Right lobe of liver (tissue), 6 donors: ENCODE measurements at regions not wholly inside any gene's neighbourhood (a gene's known extent, or its start where the extent isn't known, plus 50 kb on each side); places are given as distances from the start of the nearest gene placed in this dataset.
A peak's percentile ranks its signal among the peaks of the same experiment; 100 is the strongest.

Experiments
- ATAC-seq, 4 donors: fragments of 200-7000 bp; cut with Tn5 transposase; one replicate each; pipeline ENCODE4 v1.9.1; 2020; ENCODE audit warnings: mild to moderate bottlenecking in 4 of 4, moderate library complexity in 4 of 4
- DNase-seq, 3 donors: peaks; one replicate each; pipeline ENCODE4 v3.0.0-alpha.2; 2020
- H3K27ac ChIP-seq, 3 donors: fragments of 200-600 bp; one replicate each; pipeline ENCODE4 v1.8.0; 2022
- H3K27me3 ChIP-seq, 2 donors: fragments of 200-600 bp; one replicate each; pipeline ENCODE4 v1.8.0; 2022
- H3K36me3 ChIP-seq, 4 donors: fragments of 200-600 bp; sonication (generic) in 1 of 4; one replicate each; pipeline versions ENCODE4 v1.5.1 to v1.8.0; 2017 to 2022; ENCODE audit warnings: control low read depth in 1 of 4
- H3K4me1 ChIP-seq, 4 donors: fragments of 200-600 bp; sonication (generic) in 1 of 4; one replicate each; pipeline versions ENCODE4 v1.5.1 to v1.8.0; 2017 to 2022; ENCODE audit warnings: control low read depth in 1 of 4
- H3K4me3 ChIP-seq, 3 donors: fragments of 200-600 bp; one replicate each; pipeline ENCODE4 v1.8.0; 2022
- H3K9me3 ChIP-seq, 4 donors: fragments of 200-600 bp; sonication (generic) in 1 of 4; one replicate each; pipeline versions ENCODE4 v1.5.1 to v1.8.0; 2017 to 2022; ENCODE audit warnings: control low read depth in 1 of 4
- POLR2A ChIP-seq: fragments of 450-650 bp; IDR thresholded peaks from one replicate; pipeline ENCODE4 v1.6.1; 2017; ENCODE audit warnings: antibody characterized with exemption, mild to moderate bottlenecking
- WGBS: methylation state at CpG from one replicate; pipeline ENCODE4 v1.1.6; 2018; ENCODE audit warnings: low coverage, low lambda C conversion rate; ENCODE audit not compliant: insufficient coverage; ENCODE audit errors: missing lambda C conversion rate; 5-methylcytosine and 5-hydroxymethylcytosine counted together
- intact Hi-C, 2 donors: fragments of 100-400 bp; cut with DNase I; formaldehyde crosslinking; loops; one replicate each; pipeline versions ENCODE4 v1.11.2 to v1.14.1; 2022
- TF ChIP-seq, protein P1 (sequence below), 4 donors: fragments of 200-600 bp in 3 of 4; fragments of 450-650 bp in 1 of 4; IDR thresholded peaks; one replicate each; pipeline versions ENCODE4 v1.5.1 to v1.8.0; 2016 to 2022; ENCODE audit warnings: antibody characterized with exemption in 4 of 4, mild to moderate bottlenecking in 2 of 4
- donor health status: DM: no; HTN: yes; CAD: no.
- donor health status: DM: no; HTN: no; CAD: no.
- donor health status: DM: no; HTN: no; CAD: no.
- donor health status: DM: no; HTN: yes; CAD: no.
- donor health status: DM: no; HTN: yes; CAD: no.

GRCh38 chr3:20945892-20946291 is 759.9 kb upstream of the SGO1 start:
- no peak overlapping the region for H3K27ac ChIP-seq
- H3K4me3 ChIP-seq: no peak overlapping the region
- DNase-seq (no peak), ATAC-seq (no peak)
- H3K36me3 ChIP-seq: no peaks in the 10 kb centered on the region
- H3K27me3 ChIP-seq: no peaks in the 10 kb centered on the region
- no peak for TF ChIP-seq POLR2A
- TF ChIP-seq, protein P1, sequence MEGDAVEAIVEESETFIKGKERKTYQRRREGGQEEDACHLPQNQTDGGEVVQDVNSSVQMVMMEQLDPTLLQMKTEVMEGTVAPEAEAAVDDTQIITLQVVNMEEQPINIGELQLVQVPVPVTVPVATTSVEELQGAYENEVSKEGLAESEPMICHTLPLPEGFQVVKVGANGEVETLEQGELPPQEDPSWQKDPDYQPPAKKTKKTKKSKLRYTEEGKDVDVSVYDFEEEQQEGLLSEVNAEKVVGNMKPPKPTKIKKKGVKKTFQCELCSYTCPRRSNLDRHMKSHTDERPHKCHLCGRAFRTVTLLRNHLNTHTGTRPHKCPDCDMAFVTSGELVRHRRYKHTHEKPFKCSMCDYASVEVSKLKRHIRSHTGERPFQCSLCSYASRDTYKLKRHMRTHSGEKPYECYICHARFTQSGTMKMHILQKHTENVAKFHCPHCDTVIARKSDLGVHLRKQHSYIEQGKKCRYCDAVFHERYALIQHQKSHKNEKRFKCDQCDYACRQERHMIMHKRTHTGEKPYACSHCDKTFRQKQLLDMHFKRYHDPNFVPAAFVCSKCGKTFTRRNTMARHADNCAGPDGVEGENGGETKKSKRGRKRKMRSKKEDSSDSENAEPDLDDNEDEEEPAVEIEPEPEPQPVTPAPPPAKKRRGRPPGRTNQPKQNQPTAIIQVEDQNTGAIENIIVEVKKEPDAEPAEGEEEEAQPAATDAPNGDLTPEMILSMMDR (IDR thresholded peaks at IDR 0.05): no peak
- intact Hi-C loops: no loop called here
- H3K9me3 ChIP-seq: no peaks in the 10 kb centered on the region
- H3K4me1 ChIP-seq: no peaks in the 10 kb centered on the region

DNA sequence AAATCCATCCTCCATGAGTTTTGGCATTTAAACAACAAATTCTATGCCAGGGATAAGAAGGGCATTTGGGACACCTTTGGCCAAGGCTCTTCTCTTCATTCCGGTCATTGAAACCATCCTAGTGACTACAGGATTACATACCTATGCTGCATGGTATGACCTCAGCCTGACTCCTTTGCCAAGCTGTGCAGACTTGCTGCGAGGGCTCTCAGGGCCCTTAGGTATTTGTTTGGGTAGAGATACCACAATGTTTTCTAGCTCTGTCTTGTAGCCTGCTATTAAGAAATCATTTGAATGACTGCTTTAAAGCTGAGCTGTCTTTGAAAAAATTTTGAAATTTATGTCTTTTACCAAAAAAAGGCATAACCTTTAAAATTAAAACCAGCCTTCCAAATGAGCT is 749.8 kb upstream of the SGO1 start:
- WGBS: 80% methylated on average over 2 of the region's 2 CpGs
- intact Hi-C loops: no loop called here

GRCh38 chr3:20931834-20932233 is 745.8 kb upstream of the SGO1 start:
- TF ChIP-seq, protein P1 (IDR thresholded peaks at IDR 0.05): no peak
- TF ChIP-seq POLR2A: no peak
- intact Hi-C loops: no loop called here
- H3K4me3 ChIP-seq: no peak overlapping the region
- no peaks in the 10 kb centered on the region for H3K4me1 ChIP-seq
- ATAC-seq (no peak), DNase-seq (no peak)
- no peaks in the 10 kb centered on the region for H3K27me3 ChIP-seq
- WGBS: 91% methylated on average over 1 of the region's 1 CpG
- H3K27ac ChIP-seq: no peak overlapping the region
- H3K36me3 ChIP-seq: no peaks in the 10 kb centered on the region
- no peaks in the 10 kb centered on the region for H3K9me3 ChIP-seq

More for the DNA sequence above, 749.8 kb upstream of the SGO1 start:
- DNase-seq (no peak), ATAC-seq (no peak)
- Histone ChIP-seq H3K36me3 (no peaks in the 10 kb centered on the region), H3K27ac (no peak overlapping the region), H3K4me3 (no peak overlapping the region), H3K4me1 (no peaks in the 10 kb centered on the region), H3K27me3 (no peaks in the 10 kb centered on the region), H3K9me3 (no peaks in the 10 kb centered on the region)
- no peak for TF ChIP-seq POLR2A
- TF ChIP-seq, protein P1 (IDR thresholded peaks at IDR 0.05): no peak

DNA sequence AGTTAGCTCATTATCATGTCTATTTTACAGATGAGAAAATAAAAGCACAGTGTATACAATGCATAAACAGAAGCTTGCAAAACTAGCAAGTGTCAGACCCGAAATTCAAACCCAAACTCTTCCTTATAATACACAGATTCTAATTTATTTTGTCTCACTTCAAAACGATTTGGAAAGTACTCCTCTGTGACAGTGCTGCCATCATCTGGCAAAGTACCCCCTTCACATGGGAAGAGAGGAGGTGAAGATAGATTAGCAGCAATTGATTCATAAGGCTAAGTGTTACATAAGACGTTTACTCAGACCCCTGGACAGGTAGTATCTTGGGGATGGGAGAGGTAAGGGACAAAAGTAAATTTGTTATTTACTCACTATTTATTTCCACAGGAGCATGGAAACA is 744.0 kb upstream of the SGO1 start:
- ATAC-seq (peak; percentile 67 to 82 (median 80)), DNase-seq (peak in 1 of 3 donors; percentile 48)
- no peaks in the 10 kb centered on the region for H3K36me3 ChIP-seq

More for the DNA sequence above, 744.0 kb upstream of the SGO1 start:
- TF ChIP-seq, protein P1 (IDR thresholded peaks at IDR 0.05): peak; percentile 46 to 71 (median 60)
- no peak for TF ChIP-seq POLR2A
- intact Hi-C loops: no loop called here
- H3K27me3 ChIP-seq: no peaks in the 10 kb centered on the region
- 1% methylated on average over 3 of the region's 3 CpGs for WGBS
- no peaks in the 10 kb centered on the region for H3K9me3 ChIP-seq
- H3K4me3 ChIP-seq: no peak overlapping the region
- no peak overlapping the region for H3K27ac ChIP-seq
- H3K4me1 ChIP-seq: no peaks in the 10 kb centered on the region
